Occipital lobe (tissue), 1 donor: ENCODE measurements at regions not wholly inside any gene's neighbourhood (a gene's known extent, or its start where the extent isn't known, plus 50 kb on each side); places are given as distances from the start of the nearest gene placed in this dataset.
"Not testable (repeated sequence)": the region's sequence is repeated elsewhere in the genome, so short reads cannot be mapped to it uniquely, and the experiment has no call there.

Experiments used
- DNase-seq: peaks from one replicate; lab custom pipeline; 2025; lab: John Stamatoyannopoulos, UW

- DNase-seq: no peak
Measured at GRCh38 chr3:177385831-177386301, 188.6 kb upstream of the TBL1XR1 start.

GRCh38 chr3:177388209-177388608 lies 190.9 kb upstream of the TBL1XR1 start:
- DNase-seq: no peak

GRCh38 chr3:177394231-177395024 lies 197.1 kb upstream of the TBL1XR1 start:
- DNase-seq: not testable (repeated sequence)

- no peak for DNase-seq
Measured at GRCh38 chr3:177396733-177397132, 199.5 kb upstream of the TBL1XR1 start.

GRCh38 chr3:177401375-177401774 lies 204.1 kb upstream of the TBL1XR1 start:
- no peak for DNase-seq

- DNase-seq: no peak
Measured at GRCh38 chr3:177402533-177402932, 205.3 kb upstream of the TBL1XR1 start.

- DNase-seq: no peak
Measured at GRCh38 chr3:177405191-177405672, 207.9 kb upstream of the TBL1XR1 start.

GRCh38 chr3:177410730-177411129 lies 213.4 kb upstream of the TBL1XR1 start:
- DNase-seq: no peak

- no peak for DNase-seq
Measured at GRCh38 chr3:177411201-177411600, 213.9 kb upstream of the TBL1XR1 start.

- DNase-seq: not testable (repeated sequence)
Measured at GRCh38 chr3:177412677-177413170, 215.4 kb upstream of the TBL1XR1 start.

- DNase-seq: no peak
Measured at GRCh38 chr3:177414093-177414492, 216.8 kb upstream of the TBL1XR1 start.

- no peak for DNase-seq
Measured at GRCh38 chr3:177418787-177419186, 221.5 kb upstream of the TBL1XR1 start.

GRCh38 chr3:177419904-177420601 lies 222.8 kb upstream of the TBL1XR1 start:
- DNase-seq: no peak

GRCh38 chr3:177420651-177421480 lies 223.6 kb upstream of the TBL1XR1 start:
- DNase-seq: no peak

GRCh38 chr3:177421481-177421785 lies 224.2 kb upstream of the TBL1XR1 start:
- no peak for DNase-seq

GRCh38 chr3:177424521-177424920 lies 227.2 kb upstream of the TBL1XR1 start:
- no peak for DNase-seq

GRCh38 chr3:177425042-177425441 lies 227.8 kb upstream of the TBL1XR1 start:
- no peak for DNase-seq

- DNase-seq: no peak
Measured at GRCh38 chr3:177426106-177426877, 229.0 kb upstream of the TBL1XR1 start.

- no peak for DNase-seq
Measured at GRCh38 chr3:177426878-177427495, 229.7 kb upstream of the TBL1XR1 start.

GRCh38 chr3:177427540-177427939 lies 230.3 kb upstream of the TBL1XR1 start:
- DNase-seq: no peak
